ENCODE measurements at regions not wholly inside any gene's neighbourhood (a gene's known extent, or its start where the extent isn't known, plus 50 kb on each side); places are given as distances from the start of the nearest gene placed in this dataset.

- intact Hi-C loops (cut with DNase I; ENCODE audit: low total_unique reads) = no loop called here
- 55 to 65% (median 63%) methylated on average over 6 of the region's 6 CpGs for WGBS, 5 donors
- TF ChIP-seq CTCF (IDR thresholded peaks at IDR 0.05) = no peak
Measured at GRCh38 chr11:11075515-11076171, 217.8 kb upstream of the ZBED5 start.

GRCh38 chr11:11074686-11075335 is 217.0 kb upstream of the ZBED5 start:
- intact Hi-C loops (cut with DNase I; ENCODE audit: low total_unique reads) = no loop called here
- no peak for DNase-seq
- WGBS, 5 donors = 84 to 88% (median 85%) methylated on average over 11 of the region's 11 CpGs
- no peaks in the 10 kb centered on the region for H3K36me3 ChIP-seq
- H3K27me3 ChIP-seq = peaks cover 0 to 14% (median 0%) of the 10 kb centered on the region in 3 donors
- no peak overlapping the region for H3K4me3 ChIP-seq
- no peak overlapping the region for H3K27ac ChIP-seq
- H3K4me1 ChIP-seq = no peaks in the 10 kb centered on the region
- no peaks in the 10 kb centered on the region for H3K9me3 ChIP-seq
- TF ChIP-seq POLR2A (IDR thresholded peaks at IDR 0.05) (no peak), CTCF (IDR thresholded peaks at IDR 0.05) (no peak), POLR2AphosphoS5 (IDR thresholded peaks at IDR 0.05) (no peak), EP300 (IDR thresholded peaks at IDR 0.05) (no peak)

More at GRCh38 chr11:11075515-11076171, 217.8 kb upstream of the ZBED5 start:
- Histone ChIP-seq H3K4me3 (no peak overlapping the region), H3K9me3 (no peaks in the 10 kb centered on the region), H3K27ac (no peak overlapping the region), H3K27me3 (peaks cover 0 to 22% (median 0%) of the 10 kb centered on the region in 3 donors), H3K4me1 (no peaks in the 10 kb centered on the region), H3K36me3 (no peaks in the 10 kb centered on the region)
- DNase-seq = no peak

GRCh38 chr11:11073996-11074395 is 216.1 kb upstream of the ZBED5 start:
- no peak overlapping the region for H3K27ac ChIP-seq
- DNase-seq = no peak
- peaks cover 0 to 9% (median 0%) of the 10 kb centered on the region in 3 donors for H3K27me3 ChIP-seq
- TF ChIP-seq EP300 (IDR thresholded peaks at IDR 0.05) (no peak), CTCF (IDR thresholded peaks at IDR 0.05) (no peak), POLR2A (IDR thresholded peaks at IDR 0.05) (no peak), POLR2AphosphoS5 (IDR thresholded peaks at IDR 0.05) (no peak)
- no peaks in the 10 kb centered on the region for H3K4me1 ChIP-seq
- intact Hi-C loops (cut with DNase I; ENCODE audit: low total_unique reads) = no loop called here
- H3K4me3 ChIP-seq = no peak overlapping the region
- 69 to 82% (median 78%) methylated on average over 1 of the region's 1 CpG for WGBS, 5 donors
- no peaks in the 10 kb centered on the region for H3K9me3 ChIP-seq
- no peaks in the 10 kb centered on the region for H3K36me3 ChIP-seq

DNA sequence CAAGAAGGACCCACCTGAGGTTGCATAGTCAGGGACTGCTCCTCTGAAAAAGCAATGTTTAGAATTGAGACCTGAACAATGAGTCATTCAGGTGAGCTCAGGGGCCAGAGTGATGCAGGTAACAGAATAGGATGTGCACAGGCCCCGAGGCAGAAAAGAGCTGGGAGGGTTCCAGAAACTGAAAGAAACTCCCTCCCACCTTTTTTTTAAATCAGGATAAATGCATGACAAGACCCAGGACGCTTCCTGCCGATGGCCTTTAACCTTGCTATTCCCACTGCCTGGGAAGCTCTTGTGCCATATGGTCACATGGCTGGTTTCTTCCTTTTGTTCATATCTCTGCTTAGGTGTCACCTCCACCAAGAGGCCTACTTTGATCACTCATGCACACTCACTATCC is 214.2 kb upstream of the ZBED5 start:
- no peaks in the 10 kb centered on the region for H3K9me3 ChIP-seq
- H3K27ac ChIP-seq = no peak overlapping the region
- no peaks in the 10 kb centered on the region for H3K36me3 ChIP-seq
- TF ChIP-seq POLR2A (IDR thresholded peaks at IDR 0.05) (no peak), POLR2AphosphoS5 (IDR thresholded peaks at IDR 0.05) (no peak), CTCF (IDR thresholded peaks at IDR 0.05) (no peak), EP300 (IDR thresholded peaks at IDR 0.05) (no peak)
- intact Hi-C loops (cut with DNase I; ENCODE audit: low total_unique reads) = no loop called here
- 42 to 71% (median 52%) methylated on average over 3 of the region's 3 CpGs for WGBS, 5 donors
- H3K27me3 ChIP-seq = peaks cover 0 to 5% (median 0%) of the 10 kb centered on the region in 3 donors
- DNase-seq = no peak
- no peaks in the 10 kb centered on the region for H3K4me1 ChIP-seq
- no peak overlapping the region for H3K4me3 ChIP-seq

All from stomach (tissue), 8 donors.